Neural crest cell (in vitro differentiated cells): ENCODE measurements at regions not wholly inside any gene's neighbourhood (a gene's known extent, or its start where the extent isn't known, plus 50 kb on each side); places are given as distances from the start of the nearest gene placed in this dataset.

ENCODE experiments used
- DNase-seq: peaks from one replicate; pipeline ENCODE4 v3.0.0; 2021; ENCODE audit warnings: low read depth, mixed read lengths, low spot score
- H3K27ac Mint-ChIP-seq: one replicate; pipeline ENCODE4 v1.8.0; 2021; ENCODE audit warnings: mild to moderate bottlenecking, mixed read lengths; ENCODE audit not compliant: unreplicated experiment
- H3K27me3 Mint-ChIP-seq: 2 replicates; pipeline ENCODE4 v1.8.0; 2021; ENCODE audit warnings: low read depth, mild to moderate bottlenecking, mixed read lengths
- H3K36me3 Mint-ChIP-seq: 2 replicates; pipeline ENCODE4 v1.8.0; 2021; ENCODE audit warnings: low read depth, mild to moderate bottlenecking, mixed read lengths
- H3K4me1 Mint-ChIP-seq: 2 replicates; pipeline ENCODE4 v1.8.0; 2021; ENCODE audit warnings: mixed read lengths
- H3K4me3 Mint-ChIP-seq: one replicate; pipeline ENCODE4 v1.8.0; 2021; ENCODE audit warnings: mild to moderate bottlenecking, mixed read lengths
- H3K9me3 Mint-ChIP-seq: 2 replicates; pipeline ENCODE4 v1.8.0; 2021; ENCODE audit warnings: mixed read lengths
- TF ChIP-seq, protein P1 (sequence below): fragments of 200-600 bp; sonication (generic); conservative IDR thresholded peaks from 2 replicates; pipeline ENCODE4 v1.5.0; 2021; ENCODE audit warnings: antibody characterized with exemption, mild to moderate bottlenecking

DNA sequence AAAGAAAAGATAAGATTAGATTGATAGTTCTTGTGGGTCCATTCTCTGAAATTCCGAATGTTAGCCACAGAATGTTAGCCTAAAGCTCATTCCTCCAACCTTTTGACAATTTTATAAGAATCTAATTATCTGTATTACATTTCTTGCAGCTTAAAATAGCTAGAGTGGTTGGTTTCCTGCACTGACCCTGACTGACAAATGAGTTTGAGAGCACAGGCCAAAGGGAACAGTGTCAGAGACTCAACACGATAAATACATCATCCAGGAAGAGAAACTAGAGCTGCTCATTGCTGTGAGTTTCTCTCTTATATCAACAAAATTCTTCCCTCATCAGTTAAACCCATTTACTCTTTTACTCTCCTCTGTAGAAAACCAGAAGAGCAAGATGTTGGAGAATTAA lies 82.1 kb upstream of the PPM1J start:
- TF ChIP-seq, protein P1, sequence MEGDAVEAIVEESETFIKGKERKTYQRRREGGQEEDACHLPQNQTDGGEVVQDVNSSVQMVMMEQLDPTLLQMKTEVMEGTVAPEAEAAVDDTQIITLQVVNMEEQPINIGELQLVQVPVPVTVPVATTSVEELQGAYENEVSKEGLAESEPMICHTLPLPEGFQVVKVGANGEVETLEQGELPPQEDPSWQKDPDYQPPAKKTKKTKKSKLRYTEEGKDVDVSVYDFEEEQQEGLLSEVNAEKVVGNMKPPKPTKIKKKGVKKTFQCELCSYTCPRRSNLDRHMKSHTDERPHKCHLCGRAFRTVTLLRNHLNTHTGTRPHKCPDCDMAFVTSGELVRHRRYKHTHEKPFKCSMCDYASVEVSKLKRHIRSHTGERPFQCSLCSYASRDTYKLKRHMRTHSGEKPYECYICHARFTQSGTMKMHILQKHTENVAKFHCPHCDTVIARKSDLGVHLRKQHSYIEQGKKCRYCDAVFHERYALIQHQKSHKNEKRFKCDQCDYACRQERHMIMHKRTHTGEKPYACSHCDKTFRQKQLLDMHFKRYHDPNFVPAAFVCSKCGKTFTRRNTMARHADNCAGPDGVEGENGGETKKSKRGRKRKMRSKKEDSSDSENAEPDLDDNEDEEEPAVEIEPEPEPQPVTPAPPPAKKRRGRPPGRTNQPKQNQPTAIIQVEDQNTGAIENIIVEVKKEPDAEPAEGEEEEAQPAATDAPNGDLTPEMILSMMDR = no peak
- H3K4me1 Mint-ChIP-seq = no peaks in the 10 kb centered on the region
- no peak overlapping the region for H3K4me3 Mint-ChIP-seq
- H3K36me3 Mint-ChIP-seq = no peaks in the 10 kb centered on the region
- H3K27ac Mint-ChIP-seq = no peak overlapping the region
- DNase-seq = no peak
- H3K27me3 Mint-ChIP-seq = no peaks in the 10 kb centered on the region
- peaks cover 2% of the 10 kb centered on the region for H3K9me3 Mint-ChIP-seq

DNA sequence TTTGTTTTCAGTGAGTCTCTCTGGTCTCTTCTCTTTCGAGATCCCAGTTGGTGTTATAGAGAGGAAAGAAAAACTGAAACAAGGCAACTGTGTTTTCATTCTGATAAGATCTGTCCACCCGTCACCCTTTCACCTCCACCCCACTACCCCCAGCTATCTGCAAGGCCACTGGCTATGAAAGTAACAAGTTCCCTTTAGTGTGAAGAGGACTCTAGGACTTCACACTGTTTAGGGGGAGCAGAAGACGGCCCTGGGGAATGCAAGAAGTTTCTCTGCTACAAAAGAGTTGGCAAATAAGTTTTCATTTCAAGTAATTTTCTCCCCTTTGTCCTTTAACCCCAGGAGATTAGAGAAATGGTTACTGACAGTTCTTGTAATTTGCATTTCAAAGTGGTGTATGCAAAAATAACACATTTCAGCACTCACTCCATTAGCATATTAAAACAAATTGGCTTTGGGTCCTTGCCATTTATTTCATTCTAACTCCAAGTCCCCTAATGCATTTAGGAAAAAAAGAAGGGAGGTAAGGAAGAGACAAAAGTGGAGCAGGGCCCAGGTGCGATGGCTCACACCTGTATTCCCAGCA lies 79.6 kb upstream of the PPM1J start:
- DNase-seq = no peak
- Mint-ChIP-seq H3K9me3 (no peaks in the 10 kb centered on the region), H3K36me3 (no peaks in the 10 kb centered on the region), H3K27me3 (no peaks in the 10 kb centered on the region), H3K4me1 (peaks cover 6% of the 10 kb centered on the region), H3K4me3 (no peak overlapping the region), H3K27ac (no peak overlapping the region)
- TF ChIP-seq, protein P1 = no peak

DNA sequence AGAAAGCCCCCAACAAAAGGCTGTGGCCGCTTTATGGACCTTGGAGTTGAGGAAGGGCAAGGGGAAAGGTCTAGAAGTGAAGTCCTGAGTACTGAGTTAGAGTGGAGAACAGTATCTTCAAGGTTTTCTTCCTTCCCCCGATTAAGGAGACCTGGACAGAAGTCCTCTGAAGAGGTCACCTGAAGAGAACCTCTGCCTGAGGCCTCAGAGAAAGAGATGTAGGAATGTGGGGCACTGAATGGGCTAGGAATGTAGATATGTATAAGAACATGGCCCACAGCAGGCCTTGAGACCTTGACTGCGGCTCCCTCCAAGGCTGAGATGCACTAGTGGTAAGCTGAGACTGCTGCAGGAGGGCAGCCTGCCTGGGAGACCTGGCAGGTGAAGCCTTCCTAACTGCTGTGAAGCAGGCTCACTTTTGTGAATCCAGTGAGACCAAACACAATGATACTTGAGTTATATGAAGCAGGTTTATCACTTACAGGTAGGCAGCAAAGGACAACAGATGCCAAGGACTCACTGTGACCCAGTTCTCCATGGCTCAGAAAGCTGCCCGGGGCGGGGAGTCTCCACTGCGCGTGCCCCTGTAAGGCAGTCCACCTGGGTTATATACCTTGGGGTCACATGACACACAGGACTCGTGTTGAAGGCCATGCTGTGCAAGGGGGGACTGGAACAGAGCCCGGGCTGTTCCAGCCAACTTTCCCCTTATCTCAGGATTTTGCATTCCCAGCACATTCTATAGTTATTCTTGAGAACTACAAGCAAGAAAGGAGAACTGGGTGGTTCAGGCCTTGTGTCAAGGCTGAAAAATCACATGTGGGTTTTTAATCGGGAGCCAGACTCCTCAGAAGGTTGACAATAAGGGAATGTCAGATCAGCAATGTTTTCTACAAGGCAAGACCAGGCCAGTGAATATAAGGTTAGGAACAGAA lies 78.8 kb upstream of the PPM1J start:
- H3K4me1 Mint-ChIP-seq = peaks cover 6% of the 10 kb centered on the region
- DNase-seq = no peak
- TF ChIP-seq, protein P1 = no peak
- no peak overlapping the region for H3K27ac Mint-ChIP-seq
- H3K36me3 Mint-ChIP-seq = no peaks in the 10 kb centered on the region
- H3K27me3 Mint-ChIP-seq = no peaks in the 10 kb centered on the region
- no peaks in the 10 kb centered on the region for H3K9me3 Mint-ChIP-seq
- no peak overlapping the region for H3K4me3 Mint-ChIP-seq

DNA sequence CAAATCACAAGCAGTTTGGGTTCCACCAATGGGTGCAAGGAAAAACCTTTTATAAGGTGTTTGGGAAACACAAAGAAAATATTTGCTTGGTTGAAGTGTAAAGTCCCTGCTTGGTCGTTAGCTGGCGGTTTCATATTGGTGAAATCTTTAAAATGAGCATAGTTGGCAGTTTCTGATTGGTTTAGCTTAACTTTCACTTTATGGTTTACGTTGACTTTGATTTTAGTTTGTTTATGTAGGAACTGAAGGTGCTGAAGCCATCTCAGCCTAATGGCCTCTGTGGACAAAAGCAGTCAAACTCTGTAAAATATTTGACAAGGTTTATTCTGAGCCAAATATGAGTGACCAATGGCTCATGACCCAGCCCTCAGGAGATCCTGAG lies 76.6 kb upstream of the PPM1J start:
- Mint-ChIP-seq H3K27me3 (no peaks in the 10 kb centered on the region), H3K4me3 (no peak overlapping the region), H3K9me3 (no peaks in the 10 kb centered on the region), H3K4me1 (peaks cover 6% of the 10 kb centered on the region), H3K27ac (no peak overlapping the region), H3K36me3 (no peaks in the 10 kb centered on the region)
- no peak for DNase-seq
- TF ChIP-seq, protein P1 = no peak

DNA sequence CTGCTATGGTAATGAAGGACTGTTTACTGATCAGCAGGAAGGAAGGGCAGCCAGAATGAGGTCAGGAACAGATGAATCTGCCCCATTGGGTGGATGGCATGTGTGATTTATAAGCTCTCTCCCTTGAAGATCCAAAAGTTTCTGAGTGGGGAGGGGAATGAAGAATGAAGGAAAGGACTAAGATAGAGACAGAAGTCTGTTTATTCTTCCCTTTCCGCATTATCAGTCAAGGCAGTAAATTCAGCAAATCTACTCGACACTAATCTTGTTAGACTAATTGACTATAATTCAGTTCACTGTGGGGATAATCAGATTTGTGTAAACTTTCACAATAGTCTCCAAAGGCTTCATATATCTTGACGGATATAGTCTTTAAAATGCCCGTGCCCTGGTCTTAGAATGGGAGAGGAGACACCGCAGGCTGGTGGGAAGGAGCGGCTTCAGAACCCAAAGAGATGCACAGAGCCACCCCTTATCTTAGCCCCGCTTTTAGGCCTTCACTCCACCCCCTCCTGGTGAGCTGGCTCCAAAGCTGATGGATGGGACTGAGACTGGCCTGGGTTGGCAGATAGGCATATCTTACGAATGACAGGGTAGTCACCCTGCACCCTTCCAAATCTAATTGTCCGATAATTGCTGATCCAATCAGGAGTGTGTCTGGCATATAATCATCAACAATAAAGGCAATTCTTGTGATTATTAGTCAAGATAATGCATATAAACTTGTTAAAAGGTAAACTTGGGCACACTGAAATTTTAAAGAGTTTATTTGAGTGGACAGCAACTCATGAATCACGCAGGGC lies 76.0 kb upstream of the PPM1J start:
- Mint-ChIP-seq H3K27me3 (no peaks in the 10 kb centered on the region), H3K27ac (no peak overlapping the region), H3K4me3 (no peak overlapping the region), H3K9me3 (no peaks in the 10 kb centered on the region), H3K36me3 (no peaks in the 10 kb centered on the region), H3K4me1 (peaks cover 6% of the 10 kb centered on the region)
- DNase-seq = no peak
- TF ChIP-seq, protein P1 = no peak
